IMR-90 (cell line): ENCODE measurements at regions not wholly inside any gene's neighbourhood (a gene's known extent, or its start where the extent isn't known, plus 50 kb on each side); places are given as distances from the start of the nearest gene placed in this dataset.

Source experiments
- ATAC-seq: fragments of 200-7000 bp; cut with Tn5 transposase; 2 replicates; pipeline ENCODE4 v1.9.1; 2020; ENCODE audit warnings: low read depth, mild to moderate bottlenecking, moderate library complexity
- BruUV-seq: library from RNA; stranded (reverse); fragments of 400-500 nt; replicated peaks from 2 replicates; lab custom pipeline; 2021; lab: Mats Ljungman, UMichigan
- CTCF ChIA-PET: fragments of 300-600 bp; formaldehyde crosslinking; extraction: SDS; loops from one replicate; lab custom pipeline; 2021; ENCODE audit warnings: antibody characterized with exemption; lab: Yijun Ruan, JAX
- POLR2A ChIA-PET: fragments of 300-600 bp; sonication (Branson Sonifier 250); formaldehyde crosslinking; loops from one replicate; lab custom pipeline; 2022; ENCODE audit warnings: antibody characterized with exemption; ENCODE audit not compliant: unreplicated experiment; lab: Charles Lee
- DNase-seq: peaks from one replicate; pipeline ENCODE4 v3.0.0; 2013
- H2AFZ ChIP-seq: replicated peaks from 2 replicates; pipeline ENCODE3; 2013; ENCODE audit warnings: low read length, mild to moderate bottlenecking; ENCODE audit not compliant: poor library complexity
- H2AK5ac ChIP-seq: 2 replicates; pipeline ENCODE4 v1.6.1; 2013; ENCODE audit warnings: low read depth, low read length, inconsistent platforms
- H2AK9ac ChIP-seq: replicated peaks from 2 replicates; pipeline ENCODE3; 2013; ENCODE audit warnings: mild to moderate bottlenecking, low read depth, low read length, moderate library complexity; ENCODE audit not compliant: poor library complexity
- H2BK120ac ChIP-seq: 2 replicates; pipeline ENCODE4 v1.6.1; 2013; ENCODE audit warnings: low read depth, low read length, inconsistent platforms
- H2BK15ac ChIP-seq: 3 replicates; pipeline ENCODE4 v1.6.1; 2013; ENCODE audit warnings: low read depth, low read length, inconsistent platforms
- H2BK20ac ChIP-seq: 2 replicates; pipeline ENCODE4 v1.6.1; 2013; ENCODE audit warnings: low read depth, mild to moderate bottlenecking, inconsistent platforms, low read length, moderate library complexity
- H2BK5ac ChIP-seq: 2 replicates; pipeline ENCODE4 v1.6.1; 2013; ENCODE audit warnings: mild to moderate bottlenecking, low read depth, low read length, inconsistent platforms; ENCODE audit not compliant: poor library complexity, severe bottlenecking
- H3K14ac ChIP-seq: replicated peaks from 2 replicates; pipeline ENCODE4 v1.6.1; 2013; ENCODE audit warnings: low read depth, low read length, inconsistent platforms
- H3K18ac ChIP-seq: 2 replicates; pipeline ENCODE4 v1.6.1; 2013; ENCODE audit warnings: low read depth, low read length, control low read depth
- H3K23ac ChIP-seq: 2 replicates; pipeline ENCODE4 v1.6.1; 2013; ENCODE audit warnings: low read depth, low read length, inconsistent platforms
- H3K27ac ChIP-seq: 2 replicates; pipeline ENCODE4 v1.5.1; 2013; ENCODE audit warnings: mild to moderate bottlenecking, control low read depth, low read length; ENCODE audit not compliant: insufficient read depth
- H3K27me3 ChIP-seq: 2 replicates; pipeline ENCODE4 v1.6.1; 2013; ENCODE audit warnings: low read length; ENCODE audit not compliant: control insufficient read depth, insufficient read depth
- H3K36me3 ChIP-seq: 2 replicates; pipeline ENCODE4 v1.6.1; 2013; ENCODE audit warnings: low read length, mixed read lengths; ENCODE audit not compliant: control insufficient read depth, insufficient read depth
- H3K4ac ChIP-seq: 2 replicates; pipeline ENCODE4 v1.6.1; 2013; ENCODE audit warnings: low read depth, low read length, inconsistent platforms
- H3K4me1 ChIP-seq: 2 replicates; pipeline ENCODE4 v1.6.1; 2013; ENCODE audit warnings: low read length, mixed read lengths; ENCODE audit not compliant: control insufficient read depth, insufficient read depth
- H3K4me2 ChIP-seq: 2 replicates; pipeline ENCODE4 v1.6.1; 2013; ENCODE audit warnings: low read depth, mild to moderate bottlenecking, control low read depth, low read length, moderate library complexity
- H3K4me3 ChIP-seq: 2 replicates; pipeline ENCODE4 v1.5.1; 2013; ENCODE audit warnings: low read depth, mild to moderate bottlenecking, control low read depth, low read length, moderate library complexity; ENCODE audit not compliant: insufficient read depth
- H3K56ac ChIP-seq: 2 replicates; pipeline ENCODE4 v1.6.1; 2013; ENCODE audit warnings: low read length, inconsistent platforms; ENCODE audit not compliant: insufficient read depth; ENCODE audit errors: extremely low read depth
- H3K79me1 ChIP-seq, 2 experiments: 2 replicates each; pipeline ENCODE4 v1.6.1; 2013; ENCODE audit warnings: low read length in 2 of 2, inconsistent platforms in 1 of 2, low read depth in 1 of 2
- H3K9ac ChIP-seq: 2 replicates; pipeline ENCODE4 v1.6.1; 2013; ENCODE audit warnings: low read depth, low read length, control low read depth
- H3K9me1 ChIP-seq: 2 replicates; pipeline ENCODE4 v1.6.1; 2013; ENCODE audit warnings: low read length, inconsistent platforms; ENCODE audit not compliant: insufficient read depth
- H3K9me3 ChIP-seq: 2 replicates; pipeline ENCODE4 v1.6.1; 2013; ENCODE audit warnings: low read length; ENCODE audit not compliant: control insufficient read depth, insufficient read depth
- H4K20me1 ChIP-seq: 2 replicates; pipeline ENCODE4 v1.6.1; 2013; ENCODE audit warnings: low read length, inconsistent platforms; ENCODE audit not compliant: insufficient read depth
- H4K5ac ChIP-seq: 2 replicates; pipeline ENCODE4 v1.6.1; 2013; ENCODE audit warnings: mild to moderate bottlenecking, low read depth, low read length, control low read depth
- H4K8ac ChIP-seq, 2 experiments: 2 replicates each; pipeline ENCODE4 v1.6.1; 2013; ENCODE audit warnings: low read depth in 2 of 2, low read length in 2 of 2, control low read depth in 1 of 2, inconsistent platforms in 1 of 2
- H4K91ac ChIP-seq: 2 replicates; pipeline ENCODE4 v1.6.1; 2013; ENCODE audit warnings: low read depth, low read length, inconsistent platforms; ENCODE audit not compliant: insufficient read depth
- CEBPB ChIP-seq: IDR thresholded peaks from 2 replicates; pipeline ENCODE4 v1.6.1; 2012; ENCODE audit warnings: low read depth, low read length, improper control_type of control experiment
- CHD1 ChIP-seq: IDR thresholded peaks from 2 replicates; pipeline ENCODE4 v1.6.1; 2012; ENCODE audit warnings: low read depth, low read length, improper control_type of control experiment
- CTCF ChIP-seq: conservative IDR thresholded peaks from 2 replicates; pipeline ENCODE4 v1.5.1; 2012; ENCODE audit warnings: mild to moderate bottlenecking, low read depth, low read length, improper control_type of control experiment
- ELK1 ChIP-seq: fragments of 150-350 bp; IDR thresholded peaks from 2 replicates; pipeline ENCODE4 v1.6.1; 2016; ENCODE audit warnings: low read depth, mild to moderate bottlenecking, low read length, moderate library complexity, borderline replicate concordance
- MAFK ChIP-seq: IDR thresholded peaks from 2 replicates; pipeline ENCODE4 v1.6.1; 2012; ENCODE audit warnings: low read depth, low read length, improper control_type of control experiment
- MAZ ChIP-seq: IDR thresholded peaks from 2 replicates; pipeline ENCODE4 v1.6.1; 2012; ENCODE audit warnings: low read depth, mild to moderate bottlenecking, low read length, improper control_type of control experiment, moderate library complexity, borderline replicate concordance
- RCOR1 ChIP-seq: IDR thresholded peaks from 2 replicates; pipeline ENCODE4 v1.6.1; 2012; ENCODE audit warnings: mild to moderate bottlenecking, low read length, improper control_type of control experiment; ENCODE audit not compliant: insufficient replicate concordance
- SMC3 ChIP-seq: fragments of 150-350 bp; IDR thresholded peaks from 2 replicates; pipeline ENCODE4 v1.6.1; 2016; ENCODE audit warnings: low read depth, mild to moderate bottlenecking, antibody characterized with exemption, low read length, moderate library complexity
- WGBS, 2 experiments: methylation state at CpG; one replicate each; pipeline versions ENCODE4 v1.1.5 to v1.1.7; 2013; ENCODE audit warnings: missing lambda C conversion rate in 2 of 2; ENCODE audit not compliant: insufficient read length in 1 of 2; ENCODE audit errors: extremely low coverage in 2 of 2; 5-methylcytosine and 5-hydroxymethylcytosine counted together
- dilution Hi-C: fragments of 300-500 bp; cut with HindIII; formaldehyde crosslinking; loops from one replicate; pipeline ENCODE4 v1.14.3; 2018; ENCODE audit warnings: low sequenced_read_pairs; ENCODE audit not compliant: unreplicated experiment
- in situ Hi-C: fragments of 300-500 bp; cut with MboI; formaldehyde crosslinking; loops from 3 replicates; pipeline ENCODE4 v1.14.3; 2019; ENCODE audit warnings: low sequenced_read_pairs, inconsistent platforms, mixed read lengths
- intact Hi-C: fragments of 100-400 bp; cut with micrococcal nuclease; formaldehyde crosslinking; loops from 2 replicates; pipeline ENCODE4 v1.10.0; 2022

- ChIA-PET CTCF (no interaction called here), POLR2A (no interaction called here)
- H3K27ac ChIP-seq, result no peak overlapping the region
- no peak overlapping the region for H2BK20ac ChIP-seq
- H3K18ac ChIP-seq, result no peak overlapping the region
- no peak for TF ChIP-seq MAZ
- no peak for TF ChIP-seq RCOR1
- TF ChIP-seq CHD1, result no peak
- TF ChIP-seq SMC3, result no peak
- TF ChIP-seq CTCF, result no peak
- no peak for TF ChIP-seq MAFK
- TF ChIP-seq CEBPB, result no peak
- TF ChIP-seq ELK1, result no peak
- no peaks in the 10 kb centered on the region for H3K36me3 ChIP-seq
- H3K4me2 ChIP-seq, result no peak overlapping the region
- H2AK5ac ChIP-seq, result no peak overlapping the region
- no peaks in the 10 kb centered on the region for H3K9me3 ChIP-seq
- in situ Hi-C loops, result no loop called here
- H3K56ac ChIP-seq, result no peak overlapping the region
- H3K4me1 ChIP-seq, result peaks cover 4% of the 10 kb centered on the region; the same call in 1 of the 2 replicates
- BruUV-seq, result no TSS peak
- H2AFZ ChIP-seq, result no peak overlapping the region
- H2BK15ac ChIP-seq, result no peak overlapping the region
- H4K91ac ChIP-seq, result no peak overlapping the region
- no peaks in the 10 kb centered on the region for H3K27me3 ChIP-seq
- no peak overlapping the region for H4K5ac ChIP-seq
- H2BK5ac ChIP-seq, result no peak overlapping the region
- no peak overlapping the region for H3K14ac ChIP-seq
- no peak for ATAC-seq
- dilution Hi-C loops, result no loop called here
- intact Hi-C loops, result no loop called here
- no peaks in the 10 kb centered on the region for H3K79me1 ChIP-seq
- H4K8ac ChIP-seq, result no peak overlapping the region
- DNase-seq, result no peak
- H2AK9ac ChIP-seq, result no peak overlapping the region
- no peak overlapping the region for H3K4ac ChIP-seq
- no CpG with 5 or more reads among the region's 3 CpGs for WGBS, 2 experiments
- H4K20me1 ChIP-seq, result no peaks in the 10 kb centered on the region
- H3K9me1 ChIP-seq, result peaks cover 5% of the 10 kb centered on the region
- H3K4me3 ChIP-seq, result no peak overlapping the region
- no peak overlapping the region for H3K23ac ChIP-seq
- no peak overlapping the region for H3K9ac ChIP-seq
- H2BK120ac ChIP-seq, result no peak overlapping the region
These were observed 152.3 kb upstream of the DPYD start for GRCh38 chr1:98073106-98073505.
